IMR-90 (cell line): ENCODE measurements at regions not wholly inside any gene's neighbourhood (a gene's known extent, or its start where the extent isn't known, plus 50 kb on each side); places are given as distances from the start of the nearest gene placed in this dataset.

Source experiments
- BHLHE40 ChIP-seq: fragments of 150-350 bp; IDR thresholded peaks from 2 replicates; pipeline ENCODE4 v1.6.1; 2016; ENCODE audit warnings: mild to moderate bottlenecking, low read depth, low read length
- CEBPB ChIP-seq: IDR thresholded peaks from 2 replicates; pipeline ENCODE4 v1.6.1; 2012; ENCODE audit warnings: low read depth, low read length, improper control_type of control experiment
- CHD1 ChIP-seq: IDR thresholded peaks from 2 replicates; pipeline ENCODE4 v1.6.1; 2012; ENCODE audit warnings: low read depth, low read length, improper control_type of control experiment
- CTCF ChIP-seq: conservative IDR thresholded peaks from 2 replicates; pipeline ENCODE4 v1.5.1; 2012; ENCODE audit warnings: mild to moderate bottlenecking, low read depth, low read length, improper control_type of control experiment
- FOS ChIP-seq: fragments of 150-350 bp; IDR thresholded peaks from 2 replicates; pipeline ENCODE4 v1.6.1; 2016; ENCODE audit warnings: low read depth, low read length
- MAFK ChIP-seq: IDR thresholded peaks from 2 replicates; pipeline ENCODE4 v1.6.1; 2012; ENCODE audit warnings: low read depth, low read length, improper control_type of control experiment
- MAZ ChIP-seq: IDR thresholded peaks from 2 replicates; pipeline ENCODE4 v1.6.1; 2012; ENCODE audit warnings: low read depth, mild to moderate bottlenecking, low read length, improper control_type of control experiment, moderate library complexity, borderline replicate concordance
- MXI1 ChIP-seq: IDR thresholded peaks from 2 replicates; pipeline ENCODE4 v1.6.1; 2012; ENCODE audit warnings: low read depth, mild to moderate bottlenecking, low read length, moderate library complexity, borderline replicate concordance
- POLR2A ChIP-seq: IDR thresholded peaks from 2 replicates; pipeline ENCODE4 v1.6.1; 2012; ENCODE audit warnings: mild to moderate bottlenecking, low read depth, low read length
- RAD21 ChIP-seq: IDR thresholded peaks from 2 replicates; pipeline ENCODE4 v1.6.1; 2012; ENCODE audit warnings: low read length, improper control_type of control experiment
- RCOR1 ChIP-seq: IDR thresholded peaks from 2 replicates; pipeline ENCODE4 v1.6.1; 2012; ENCODE audit warnings: mild to moderate bottlenecking, low read length, improper control_type of control experiment; ENCODE audit not compliant: insufficient replicate concordance
- RFX5 ChIP-seq: IDR thresholded peaks from 2 replicates; pipeline ENCODE4 v1.8.0; 2012; ENCODE audit warnings: low read depth, mild to moderate bottlenecking, low read length, moderate library complexity
- TF ChIP-seq, protein P1 (sequence below): fragments of 150-350 bp; IDR thresholded peaks from 2 replicates; pipeline ENCODE4 v1.6.1; 2017; ENCODE audit warnings: mild to moderate bottlenecking, antibody characterized with exemption, low read length, low read depth
- TF ChIP-seq, protein P2 (sequence below): fragments of 150-350 bp; IDR thresholded peaks from 2 replicates; pipeline ENCODE4 v1.6.1; 2016; ENCODE audit warnings: low read depth, mild to moderate bottlenecking, low read length, moderate library complexity, borderline replicate concordance

GRCh38 chrX:147217334-147217733 is 402.8 kb upstream of the CXorf51A start:
- TF ChIP-seq MAFK = no peak
- TF ChIP-seq RAD21 = no peak
- no peak for TF ChIP-seq CTCF
- no peak for TF ChIP-seq POLR2A
- TF ChIP-seq FOS = no peak
- TF ChIP-seq, protein P1, sequence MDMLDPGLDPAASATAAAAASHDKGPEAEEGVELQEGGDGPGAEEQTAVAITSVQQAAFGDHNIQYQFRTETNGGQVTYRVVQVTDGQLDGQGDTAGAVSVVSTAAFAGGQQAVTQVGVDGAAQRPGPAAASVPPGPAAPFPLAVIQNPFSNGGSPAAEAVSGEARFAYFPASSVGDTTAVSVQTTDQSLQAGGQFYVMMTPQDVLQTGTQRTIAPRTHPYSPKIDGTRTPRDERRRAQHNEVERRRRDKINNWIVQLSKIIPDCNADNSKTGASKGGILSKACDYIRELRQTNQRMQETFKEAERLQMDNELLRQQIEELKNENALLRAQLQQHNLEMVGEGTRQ = no peak
- TF ChIP-seq CEBPB = no peak
- no peak for TF ChIP-seq RFX5
- no peak for TF ChIP-seq MAZ
- TF ChIP-seq, protein P2, sequence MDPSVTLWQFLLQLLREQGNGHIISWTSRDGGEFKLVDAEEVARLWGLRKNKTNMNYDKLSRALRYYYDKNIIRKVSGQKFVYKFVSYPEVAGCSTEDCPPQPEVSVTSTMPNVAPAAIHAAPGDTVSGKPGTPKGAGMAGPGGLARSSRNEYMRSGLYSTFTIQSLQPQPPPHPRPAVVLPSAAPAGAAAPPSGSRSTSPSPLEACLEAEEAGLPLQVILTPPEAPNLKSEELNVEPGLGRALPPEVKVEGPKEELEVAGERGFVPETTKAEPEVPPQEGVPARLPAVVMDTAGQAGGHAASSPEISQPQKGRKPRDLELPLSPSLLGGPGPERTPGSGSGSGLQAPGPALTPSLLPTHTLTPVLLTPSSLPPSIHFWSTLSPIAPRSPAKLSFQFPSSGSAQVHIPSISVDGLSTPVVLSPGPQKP = no peak
- no peak for TF ChIP-seq BHLHE40
- no peak for TF ChIP-seq MXI1
- TF ChIP-seq RCOR1 = no peak
- TF ChIP-seq CHD1 = no peak
